CD4-positive, alpha-beta T cell (primary cell): ENCODE measurements at regions not wholly inside any gene's neighbourhood (a gene's known extent, or its start where the extent isn't known, plus 50 kb on each side); places are given as distances from the start of the nearest gene placed in this dataset.

Experiments used
- ATAC-seq: fragments of 200-7000 bp; cut with Tn5 transposase; one replicate; pipeline ENCODE4 v1.10.0; 2022; ENCODE audit warnings: mild to moderate bottlenecking; ENCODE audit not compliant: poor library complexity
- CTCF ChIA-PET: fragments of 350-600 bp; sonication (Branson Sonifier 250); formaldehyde crosslinking; loops from one replicate; lab custom pipeline; 2021; ENCODE audit warnings: antibody characterized with exemption, inconsistent platforms; lab: Charles Lee
- POLR2A ChIA-PET: fragments of 350-600 bp; sonication (Branson Sonifier 250); formaldehyde crosslinking; loops from one replicate; lab custom pipeline; 2021; ENCODE audit warnings: antibody characterized with exemption, inconsistent platforms; lab: Charles Lee
- DNase-seq, 14 experiments: peaks; one replicate each; pipeline ENCODE4 v3.0.0-alpha.2; 2013 to 2020; ENCODE audit warnings: mixed read lengths in 2 of 14
- H3K27ac ChIP-seq, 2 donors: one replicate each; pipeline versions ENCODE4 v1.5.1 to v1.7.0; 2013; ENCODE audit warnings: low read length in 2 of 2, low read depth in 1 of 2, mild to moderate bottlenecking in 1 of 2
- H3K27me3 ChIP-seq, 2 experiments: 1 replicate in 1 of 2; 2 replicates in 1 of 2; pipeline versions ENCODE4 v1.6.1 to v1.7.0; 2013; ENCODE audit warnings: low read length in 2 of 2, control low read depth in 1 of 2, mild to moderate bottlenecking in 1 of 2, moderate library complexity in 1 of 2; ENCODE audit not compliant: insufficient read depth in 2 of 2, control insufficient read depth in 1 of 2
- H3K36me3 ChIP-seq: one replicate; pipeline ENCODE4 v1.6.1; 2013; ENCODE audit warnings: low read length, control low read depth; ENCODE audit not compliant: insufficient read depth
- H3K4me1 ChIP-seq: one replicate; pipeline ENCODE4 v1.6.1; 2013; ENCODE audit warnings: low read length, control low read depth; ENCODE audit not compliant: insufficient read depth
- H3K4me3 ChIP-seq: one replicate; pipeline ENCODE4 v1.5.1; 2013; ENCODE audit warnings: mild to moderate bottlenecking, low read length, moderate library complexity
- H3K9me3 ChIP-seq, 2 experiments: 1 replicate in 1 of 2; 2 replicates in 1 of 2; pipeline versions ENCODE4 v1.6.1 to v1.7.0; 2013; ENCODE audit warnings: low read length in 2 of 2, mild to moderate bottlenecking in 2 of 2, control low read depth in 1 of 2, moderate library complexity in 1 of 2; ENCODE audit not compliant: control insufficient read depth in 1 of 2, insufficient read depth in 1 of 2
- H3K27ac Mint-ChIP-seq: one replicate; pipeline ENCODE4 v1.8.0; 2020; ENCODE audit warnings: mixed read lengths
- H3K27me3 Mint-ChIP-seq: one replicate; pipeline ENCODE4 v1.8.0; 2021; ENCODE audit warnings: mixed read lengths
- H3K36me3 Mint-ChIP-seq: one replicate; pipeline ENCODE4 v1.8.0; 2021; ENCODE audit warnings: low read depth, mixed read lengths
- H3K4me1 Mint-ChIP-seq: one replicate; pipeline ENCODE4 v1.8.0; 2021; ENCODE audit warnings: low read depth, mixed read lengths
- H3K4me3 Mint-ChIP-seq: one replicate; pipeline ENCODE4 v1.8.0; 2020; ENCODE audit warnings: mild to moderate bottlenecking, mixed read lengths
- H3K9me3 Mint-ChIP-seq: one replicate; pipeline ENCODE4 v1.8.0; 2020; ENCODE audit warnings: mixed read lengths
- intact Hi-C, 2 experiments: fragments of 100-400 bp; cut with DNase I in 1 of 2; cut with micrococcal nuclease in 1 of 2; formaldehyde crosslinking; loops; one replicate each; pipeline versions ENCODE4 v1.15.1 to v1.9.0; 2023 to 2025; cut with DNase I, micrococcal nuclease
- TF ChIP-seq, protein P1 (sequence below): fragments of 200-600 bp; IDR thresholded peaks from one replicate; pipeline ENCODE4 v1.8.0; 2022; ENCODE audit warnings: antibody characterized with exemption, mild to moderate bottlenecking

GRCh38 chr2:46846536-46846935, 69.1 kb downstream of the MCFD2 start:
- Mint-ChIP-seq H3K4me1 (no peaks in the 10 kb centered on the region), H3K27me3 (peaks cover 5% of the 10 kb centered on the region), H3K36me3 (no peaks in the 10 kb centered on the region), H3K9me3 (no peaks in the 10 kb centered on the region), H3K4me3 (no peak overlapping the region), H3K27ac (no peak overlapping the region)
- Histone ChIP-seq H3K27ac (no peak overlapping the region), H3K4me3 (no peak overlapping the region), H3K36me3 (no peaks in the 10 kb centered on the region), H3K9me3 (no peaks in the 10 kb centered on the region), H3K27me3 (peaks cover 0 to 3% of the 10 kb centered on the region in 2 experiments), H3K4me1 (no peaks in the 10 kb centered on the region)
- intact Hi-C loops, result no loop called here
- POLR2A ChIA-PET, result no interaction called here
- CTCF ChIA-PET, result no interaction called here
- ATAC-seq (no peak), DNase-seq (no peak)
- TF ChIP-seq, protein P1, sequence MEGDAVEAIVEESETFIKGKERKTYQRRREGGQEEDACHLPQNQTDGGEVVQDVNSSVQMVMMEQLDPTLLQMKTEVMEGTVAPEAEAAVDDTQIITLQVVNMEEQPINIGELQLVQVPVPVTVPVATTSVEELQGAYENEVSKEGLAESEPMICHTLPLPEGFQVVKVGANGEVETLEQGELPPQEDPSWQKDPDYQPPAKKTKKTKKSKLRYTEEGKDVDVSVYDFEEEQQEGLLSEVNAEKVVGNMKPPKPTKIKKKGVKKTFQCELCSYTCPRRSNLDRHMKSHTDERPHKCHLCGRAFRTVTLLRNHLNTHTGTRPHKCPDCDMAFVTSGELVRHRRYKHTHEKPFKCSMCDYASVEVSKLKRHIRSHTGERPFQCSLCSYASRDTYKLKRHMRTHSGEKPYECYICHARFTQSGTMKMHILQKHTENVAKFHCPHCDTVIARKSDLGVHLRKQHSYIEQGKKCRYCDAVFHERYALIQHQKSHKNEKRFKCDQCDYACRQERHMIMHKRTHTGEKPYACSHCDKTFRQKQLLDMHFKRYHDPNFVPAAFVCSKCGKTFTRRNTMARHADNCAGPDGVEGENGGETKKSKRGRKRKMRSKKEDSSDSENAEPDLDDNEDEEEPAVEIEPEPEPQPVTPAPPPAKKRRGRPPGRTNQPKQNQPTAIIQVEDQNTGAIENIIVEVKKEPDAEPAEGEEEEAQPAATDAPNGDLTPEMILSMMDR, result no peak

GRCh38 chr2:46845542-46846486, 69.8 kb downstream of the MCFD2 start:
- ChIA-PET POLR2A (no interaction called here), CTCF (no interaction called here)
- TF ChIP-seq, protein P1, result no peak

DNA sequence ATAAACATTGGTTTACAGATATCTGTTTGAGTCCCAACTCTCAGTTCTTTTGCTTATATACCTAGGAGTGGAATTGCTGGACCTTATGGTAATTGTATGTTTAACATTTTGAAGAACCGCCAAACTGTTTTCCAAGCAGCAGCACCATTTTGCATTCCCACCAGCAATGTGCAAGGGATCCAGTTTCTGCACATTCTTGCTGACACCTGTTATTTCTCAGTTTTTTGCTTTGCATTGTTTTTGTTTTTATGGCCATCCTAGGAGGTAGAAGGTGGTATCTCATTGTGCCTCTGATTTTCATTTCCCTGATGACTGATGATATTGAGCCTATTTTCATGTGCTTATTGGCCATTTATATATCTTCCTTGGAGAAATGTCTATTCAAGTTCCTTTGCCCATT, 71.2 kb downstream of the MCFD2 start:
- TF ChIP-seq, protein P1, result no peak
- Mint-ChIP-seq H3K27ac (no peak overlapping the region), H3K9me3 (no peaks in the 10 kb centered on the region), H3K36me3 (no peaks in the 10 kb centered on the region), H3K4me1 (no peaks in the 10 kb centered on the region), H3K4me3 (no peak overlapping the region), H3K27me3 (peaks cover 5% of the 10 kb centered on the region)
- Histone ChIP-seq H3K27ac (no peak overlapping the region), H3K4me1 (no peaks in the 10 kb centered on the region), H3K36me3 (no peaks in the 10 kb centered on the region), H3K4me3 (no peak overlapping the region), H3K9me3 (no peaks in the 10 kb centered on the region), H3K27me3 (peaks cover 0 to 3% of the 10 kb centered on the region in 2 experiments)
- intact Hi-C loops, result no loop called here
- POLR2A ChIA-PET, result no interaction called here
- DNase-seq, result no peak
- CTCF ChIA-PET, result no interaction called here
- no peak for ATAC-seq

More at GRCh38 chr2:46845542-46846486, 69.8 kb downstream of the MCFD2 start:
- intact Hi-C loops, result no loop called here
- Mint-ChIP-seq H3K9me3 (no peaks in the 10 kb centered on the region), H3K27ac (no peak overlapping the region), H3K36me3 (no peaks in the 10 kb centered on the region), H3K4me3 (no peak overlapping the region), H3K4me1 (no peaks in the 10 kb centered on the region), H3K27me3 (peaks cover 5% of the 10 kb centered on the region)
- Histone ChIP-seq H3K27me3 (peaks cover 0 to 3% of the 10 kb centered on the region in 2 experiments), H3K36me3 (no peaks in the 10 kb centered on the region), H3K27ac (no peak overlapping the region), H3K4me3 (no peak overlapping the region), H3K4me1 (no peaks in the 10 kb centered on the region), H3K9me3 (no peaks in the 10 kb centered on the region)
- DNase-seq, result no peak
- no peak for ATAC-seq
